Spleen (tissue), 11 donors: ENCODE measurements at regions not wholly inside any gene's neighbourhood (a gene's known extent, or its start where the extent isn't known, plus 50 kb on each side); places are given as distances from the start of the nearest gene placed in this dataset.

ENCODE experiments used
- DNase-seq: peaks from one replicate; pipeline ENCODE4 v3.0.0-alpha.2; 2020
- H3K27ac ChIP-seq, 8 donors: fragments of 200-600 bp; sonication (generic) in 7 of 8; 1 replicate in 4 of 8; 2 replicates in 4 of 8; pipeline versions ENCODE4 v1.5.0 to v1.8.0; 2016 to 2021; ENCODE audit warnings: inconsistent platforms in 4 of 8, mild to moderate bottlenecking in 4 of 8, moderate library complexity in 1 of 8
- H3K27me3 ChIP-seq, 7 donors: fragments of 200-600 bp; sonication (generic) in 6 of 7; replicated peaks in 1 of 7; 1 replicate in 4 of 7; 2 replicates in 3 of 7; pipeline versions ENCODE4 v1.5.0 to v1.8.0; 2016 to 2021; ENCODE audit warnings: inconsistent platforms in 3 of 7, mild to moderate bottlenecking in 1 of 7
- H3K36me3 ChIP-seq, 6 donors: fragments of 200-600 bp; sonication (generic) in 5 of 6; 1 replicate in 4 of 6; 2 replicates in 2 of 6; pipeline versions ENCODE4 v1.5.0 to v1.8.0; 2016 to 2021; ENCODE audit warnings: inconsistent platforms in 2 of 6
- H3K4me1 ChIP-seq, 6 donors: fragments of 200-600 bp; sonication (generic) in 5 of 6; 1 replicate in 3 of 6; 2 replicates in 3 of 6; pipeline versions ENCODE4 v1.5.0 to v1.8.0; 2016 to 2021; ENCODE audit warnings: inconsistent platforms in 3 of 6
- H3K4me3 ChIP-seq, 8 donors: fragments of 200-600 bp; sonication (generic) in 7 of 8; 1 replicate in 4 of 8; 2 replicates in 4 of 8; pipeline versions ENCODE4 v1.5.0 to v1.8.0; 2016 to 2021; ENCODE audit warnings: inconsistent platforms in 4 of 8, mild to moderate bottlenecking in 4 of 8, moderate library complexity in 2 of 8
- H3K9me3 ChIP-seq, 8 donors: fragments of 200-600 bp; sonication (generic) in 7 of 8; 1 replicate in 4 of 8; 2 replicates in 4 of 8; pipeline versions ENCODE4 v1.5.0 to v1.8.0; 2016 to 2021; ENCODE audit warnings: inconsistent platforms in 4 of 8
- POLR2A ChIP-seq, 3 donors: fragments of 450-650 bp; IDR thresholded peaks; one replicate each; pipeline ENCODE4 v1.5.1; 2017; ENCODE audit warnings: antibody characterized with exemption in 3 of 3, mild to moderate bottlenecking in 1 of 3
- POLR2AphosphoS5 ChIP-seq, 3 donors: sonication (generic); formaldehyde crosslinking; IDR thresholded peaks; one replicate each; pipeline ENCODE4 v1.5.1; 2017; ENCODE audit warnings: antibody characterized with exemption in 3 of 3
- WGBS, 5 donors: extraction: QIAGEN DNeasy Blood & Tissue Kit in 3 of 5; methylation state at CpG; one replicate each; pipeline versions ENCODE4 v1.1.5 to v1.1.7; 2013 to 2018; 5-methylcytosine and 5-hydroxymethylcytosine counted together
- intact Hi-C: fragments of 100-400 bp; cut with DNase I; formaldehyde crosslinking; loops from one replicate; pipeline ENCODE4 v1.15.0; 2023; ENCODE audit warnings: low total_unique reads
- TF ChIP-seq, protein P1 (sequence below), 11 experiments: fragments of 200-600 bp in 7 of 11; fragments of 450-650 bp in 4 of 11; sonication (generic) in 4 of 11; IDR thresholded peaks in 8 of 11; conservative IDR thresholded peaks in 3 of 11; 1 replicate in 7 of 11; 2 replicates in 4 of 11; pipeline versions ENCODE4 v1.4.0 to v1.8.0; 2016 to 2021; ENCODE audit warnings: antibody characterized with exemption in 11 of 11, inconsistent platforms in 4 of 11, mild to moderate bottlenecking in 1 of 11
- donor health status: healthy with polysubstance abuse.
- donor health status: DM: no; HTN: no; CAD: no; lungs with moderate emphysema.
- donor health status: DM: no; HTN: no; CAD: no.
- donor health status: Bipolar disorder and iron deficiency.
- donor health status: healthy.
- donor health status: DM: no; HTN: no; CAD: no.
- donor health status: DM: yes; HTN: yes; CAD: no.

DNA sequence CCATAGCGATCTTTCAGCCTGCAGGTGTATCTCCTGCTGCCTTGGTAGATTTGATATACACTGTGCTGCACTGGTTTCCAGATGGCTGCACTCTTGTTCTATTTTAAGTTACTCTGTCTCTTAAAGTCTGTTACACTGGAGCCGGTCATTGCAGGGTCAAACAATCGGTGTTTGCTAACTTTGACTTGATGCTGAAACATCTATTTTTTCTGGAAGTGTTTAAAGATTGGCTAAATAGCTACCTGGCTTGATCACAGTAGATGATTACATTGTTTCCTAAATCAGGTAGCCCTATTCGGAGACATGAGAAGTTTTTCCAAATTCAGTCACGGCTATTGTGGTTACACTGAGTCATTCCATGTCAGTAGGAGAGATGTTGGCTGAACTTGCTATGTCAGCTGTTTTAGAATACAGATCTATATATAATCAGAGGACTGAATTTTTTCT is 574.8 kb downstream of the ETV1 start:
- H3K9me3 ChIP-seq, result peaks cover 0 to 21% (median 12%) of the 10 kb centered on the region in 8 donors

DNA sequence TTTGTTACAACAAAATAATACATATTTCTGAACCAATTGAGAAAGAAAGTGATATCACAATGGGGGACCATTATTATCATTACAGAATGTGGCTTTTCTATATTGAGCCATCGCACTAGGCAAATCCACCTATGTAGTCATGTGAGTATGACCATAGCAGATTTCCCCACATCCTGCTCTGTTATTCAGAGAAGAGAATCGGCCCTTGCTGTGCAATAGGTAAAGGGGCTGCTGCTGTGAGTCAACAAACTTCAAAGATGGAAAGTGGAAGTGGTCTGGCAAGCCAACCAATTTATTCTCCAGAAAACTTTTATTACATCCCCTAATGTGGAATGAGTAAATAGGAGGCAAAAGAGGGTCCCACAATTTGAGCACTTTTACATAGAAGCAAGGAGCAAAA is 573.4 kb downstream of the ETV1 start:
- TF ChIP-seq POLR2AphosphoS5 (IDR thresholded peaks at IDR 0.05) (no peak), POLR2A (IDR thresholded peaks at IDR 0.05) (no peak)
- TF ChIP-seq, protein P1, sequence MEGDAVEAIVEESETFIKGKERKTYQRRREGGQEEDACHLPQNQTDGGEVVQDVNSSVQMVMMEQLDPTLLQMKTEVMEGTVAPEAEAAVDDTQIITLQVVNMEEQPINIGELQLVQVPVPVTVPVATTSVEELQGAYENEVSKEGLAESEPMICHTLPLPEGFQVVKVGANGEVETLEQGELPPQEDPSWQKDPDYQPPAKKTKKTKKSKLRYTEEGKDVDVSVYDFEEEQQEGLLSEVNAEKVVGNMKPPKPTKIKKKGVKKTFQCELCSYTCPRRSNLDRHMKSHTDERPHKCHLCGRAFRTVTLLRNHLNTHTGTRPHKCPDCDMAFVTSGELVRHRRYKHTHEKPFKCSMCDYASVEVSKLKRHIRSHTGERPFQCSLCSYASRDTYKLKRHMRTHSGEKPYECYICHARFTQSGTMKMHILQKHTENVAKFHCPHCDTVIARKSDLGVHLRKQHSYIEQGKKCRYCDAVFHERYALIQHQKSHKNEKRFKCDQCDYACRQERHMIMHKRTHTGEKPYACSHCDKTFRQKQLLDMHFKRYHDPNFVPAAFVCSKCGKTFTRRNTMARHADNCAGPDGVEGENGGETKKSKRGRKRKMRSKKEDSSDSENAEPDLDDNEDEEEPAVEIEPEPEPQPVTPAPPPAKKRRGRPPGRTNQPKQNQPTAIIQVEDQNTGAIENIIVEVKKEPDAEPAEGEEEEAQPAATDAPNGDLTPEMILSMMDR (IDR thresholded peaks at IDR 0.05 in 8 of 11, conservative IDR thresholded peaks at IDR 0.05 in 3 of 11), result no peak
- 63 to 75% (median 69%) methylated on average over 2 of the region's 2 CpGs for WGBS, 5 donors

More for the DNA sequence above, 574.8 kb downstream of the ETV1 start:
- DNase-seq, result no peak
- 76 to 85% (median 84%) methylated on average over 5 of the region's 5 CpGs for WGBS, 5 donors
- Histone ChIP-seq H3K36me3 (no peaks in the 10 kb centered on the region), H3K27ac (no peak overlapping the region), H3K4me3 (no peak overlapping the region), H3K27me3 (no peaks in the 10 kb centered on the region), H3K4me1 (no peaks in the 10 kb centered on the region)
- TF ChIP-seq, protein P1 (IDR thresholded peaks at IDR 0.05 in 8 of 11, conservative IDR thresholded peaks at IDR 0.05 in 3 of 11), result no peak
- TF ChIP-seq POLR2A (IDR thresholded peaks at IDR 0.05), result no peak
- no peak for TF ChIP-seq POLR2AphosphoS5 (IDR thresholded peaks at IDR 0.05)
- intact Hi-C loops, result no loop called here

DNA sequence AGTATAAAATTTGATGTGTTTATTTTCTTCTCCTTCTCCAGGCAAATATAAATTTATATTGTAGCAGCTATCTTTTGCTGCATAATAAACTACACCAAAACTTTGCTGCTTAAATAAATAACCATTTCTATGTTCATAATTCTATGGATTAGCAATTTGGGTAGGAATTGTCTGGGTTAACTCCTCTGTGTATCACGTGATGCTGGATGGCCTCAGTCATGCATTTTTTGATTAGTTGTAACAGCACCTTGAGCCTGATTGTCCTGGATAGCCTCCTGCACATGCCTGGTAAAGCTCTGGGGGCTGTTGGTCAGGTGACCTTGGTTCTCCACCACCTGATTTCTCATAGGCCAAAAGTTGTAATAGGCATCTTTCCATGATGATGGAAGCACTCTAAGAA is 572.9 kb downstream of the ETV1 start:
- no peak overlapping the region for H3K4me3 ChIP-seq
- no peak overlapping the region for H3K27ac ChIP-seq
- peaks cover 0 to 33% (median 21%) of the 10 kb centered on the region in 8 donors for H3K9me3 ChIP-seq
- no peaks in the 10 kb centered on the region for H3K4me1 ChIP-seq
- DNase-seq, result no peak
- intact Hi-C loops, result no loop called here
- no peaks in the 10 kb centered on the region for H3K27me3 ChIP-seq
- no peak for TF ChIP-seq POLR2AphosphoS5 (IDR thresholded peaks at IDR 0.05)
- no peak for TF ChIP-seq POLR2A (IDR thresholded peaks at IDR 0.05)
- TF ChIP-seq, protein P1 (IDR thresholded peaks at IDR 0.05 in 8 of 11, conservative IDR thresholded peaks at IDR 0.05 in 3 of 11), result no peak
- H3K36me3 ChIP-seq, result no peaks in the 10 kb centered on the region
- 67 to 82% (median 68%) methylated on average over 1 of the region's 1 CpG for WGBS, 5 donors

More for the DNA sequence above, 573.4 kb downstream of the ETV1 start:
- Histone ChIP-seq H3K4me3 (no peak overlapping the region), H3K27me3 (no peaks in the 10 kb centered on the region), H3K36me3 (no peaks in the 10 kb centered on the region), H3K27ac (no peak overlapping the region), H3K9me3 (peaks cover 0 to 29% (median 18%) of the 10 kb centered on the region in 8 donors), H3K4me1 (no peaks in the 10 kb centered on the region)
- intact Hi-C loops, result no loop called here
- no peak for DNase-seq

DNA sequence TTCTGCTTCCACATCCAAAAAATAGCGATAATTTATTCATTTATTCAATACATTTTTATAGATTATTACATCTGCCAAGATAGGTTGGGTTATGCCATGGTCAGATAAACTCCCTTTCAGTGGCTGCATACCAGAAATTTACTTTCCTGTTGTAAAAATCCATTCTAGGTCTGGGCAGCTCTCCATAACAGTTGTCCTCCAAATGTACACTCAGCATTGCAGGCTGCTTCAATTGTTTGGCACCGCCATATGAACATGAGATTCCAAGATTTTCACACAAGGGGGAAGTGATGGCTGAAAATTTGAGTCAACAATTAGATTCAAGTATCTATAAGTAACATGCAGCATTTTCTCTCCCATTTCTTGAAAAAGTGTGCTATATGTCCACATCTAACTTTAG is 568.7 kb downstream of the ETV1 start:
- WGBS, 5 donors, result 84 to 93% (median 90%) methylated on average over 2 of the region's 2 CpGs
- H3K36me3 ChIP-seq, result no peaks in the 10 kb centered on the region
- no peak overlapping the region for H3K4me3 ChIP-seq
- no peak overlapping the region for H3K27ac ChIP-seq
- no peak for DNase-seq
- no peaks in the 10 kb centered on the region for H3K27me3 ChIP-seq
- intact Hi-C loops, result no loop called here
- H3K4me1 ChIP-seq, result no peaks in the 10 kb centered on the region
- TF ChIP-seq POLR2A (IDR thresholded peaks at IDR 0.05) (no peak), POLR2AphosphoS5 (IDR thresholded peaks at IDR 0.05) (no peak)
- TF ChIP-seq, protein P1 (IDR thresholded peaks at IDR 0.05 in 8 of 11, conservative IDR thresholded peaks at IDR 0.05 in 3 of 11), result no peak
- peaks cover 0 to 54% (median 39%) of the 10 kb centered on the region in 8 donors for H3K9me3 ChIP-seq
